Astrocyte (in vitro differentiated cells and primary cell): ENCODE measurements at regions not wholly inside any gene's neighbourhood (a gene's known extent, or its start where the extent isn't known, plus 50 kb on each side); places are given as distances from the start of the nearest gene placed in this dataset.

Source experiments
- DNase-seq: peaks from one replicate; pipeline ENCODE4 v3.0.0-alpha.2; 2010; ENCODE audit warnings: low read depth
- FAIRE-seq: peaks from 2 replicates; lab custom pipeline; 2011; peaks lifted over from hg19 to GRCh38; lab: Jason Lieb, UNC
- H2AFZ ChIP-seq: 2 replicates; pipeline ENCODE4 v1.6.0; 2012; ENCODE audit warnings: low read depth, low read length, inconsistent platforms
- H3K27ac ChIP-seq: 2 replicates; pipeline ENCODE4 v1.5.1; 2011; ENCODE audit warnings: low read depth, low read length, inconsistent platforms
- H3K27me3 ChIP-seq: 2 replicates; pipeline ENCODE4 v1.6.0; 2011; ENCODE audit warnings: low read length, inconsistent platforms; ENCODE audit not compliant: insufficient read depth
- H3K36me3 ChIP-seq: 2 replicates; pipeline ENCODE4 v1.5.1; 2011; ENCODE audit warnings: low read length, inconsistent platforms; ENCODE audit not compliant: insufficient read depth
- H3K4me1 ChIP-seq: 2 replicates; pipeline ENCODE4 v1.5.1; 2011; ENCODE audit warnings: low read length, inconsistent platforms; ENCODE audit not compliant: insufficient read depth
- H3K4me2 ChIP-seq: 2 replicates; pipeline ENCODE4 v1.6.0; 2012; ENCODE audit warnings: low read length, inconsistent platforms
- H3K4me3 ChIP-seq: 2 replicates; pipeline ENCODE4 v1.5.1; 2011; ENCODE audit warnings: low read depth, mild to moderate bottlenecking, low read length, inconsistent platforms; ENCODE audit not compliant: insufficient read depth
- H3K79me2 ChIP-seq: 2 replicates; pipeline ENCODE4 v1.6.0; 2012; ENCODE audit warnings: mild to moderate bottlenecking, low read length, inconsistent platforms; ENCODE audit not compliant: insufficient read depth
- H3K9ac ChIP-seq: 2 replicates; pipeline ENCODE4 v1.6.0; 2012; ENCODE audit warnings: mild to moderate bottlenecking, low read length, inconsistent platforms
- H3K9me3 ChIP-seq: 2 replicates; pipeline ENCODE4 v1.5.1; 2012; ENCODE audit warnings: low read depth, mild to moderate bottlenecking, low read length, inconsistent platforms; ENCODE audit not compliant: insufficient read depth
- H4K20me1 ChIP-seq: 2 replicates; pipeline ENCODE4 v1.6.0; 2012; ENCODE audit warnings: low read length, inconsistent platforms; ENCODE audit not compliant: insufficient read depth
- H3K27ac Mint-ChIP-seq: one replicate; pipeline ENCODE4 v1.8.0; 2021; ENCODE audit warnings: mild to moderate bottlenecking, mixed read lengths; ENCODE audit not compliant: unreplicated experiment
- H3K27me3 Mint-ChIP-seq: one replicate; pipeline ENCODE4 v1.8.0; 2021; ENCODE audit warnings: low read depth, mixed read lengths; ENCODE audit not compliant: unreplicated experiment
- H3K36me3 Mint-ChIP-seq: one replicate; pipeline ENCODE4 v1.8.0; 2021; ENCODE audit warnings: low read depth, mixed read lengths; ENCODE audit not compliant: unreplicated experiment
- H3K4me1 Mint-ChIP-seq: one replicate; pipeline ENCODE4 v1.8.0; 2021; ENCODE audit warnings: low read depth, mixed read lengths; ENCODE audit not compliant: unreplicated experiment
- H3K4me3 Mint-ChIP-seq: one replicate; pipeline ENCODE4 v1.8.0; 2021; ENCODE audit warnings: mild to moderate bottlenecking, moderate library complexity, mixed read lengths; ENCODE audit not compliant: unreplicated experiment
- H3K9me3 Mint-ChIP-seq: one replicate; pipeline ENCODE4 v1.8.0; 2021; ENCODE audit warnings: mild to moderate bottlenecking, mixed read lengths; ENCODE audit not compliant: unreplicated experiment
- CTCF ChIP-seq: IDR thresholded peaks from 2 replicates; pipeline ENCODE4 v1.5.1; 2011; ENCODE audit warnings: low read depth, mild to moderate bottlenecking, inconsistent platforms, low read length, moderate library complexity; ENCODE audit not compliant: insufficient read depth
- EZH2 ChIP-seq: IDR thresholded peaks from 2 replicates; pipeline ENCODE4 v1.6.1; 2012; ENCODE audit warnings: mild to moderate bottlenecking, low read length, inconsistent platforms; ENCODE audit not compliant: insufficient read depth

- DNase-seq = peak; percentile 37
- no peaks in the 10 kb centered on the region for H3K79me2 ChIP-seq
- Mint-ChIP-seq H3K9me3 (peaks cover 10% of the 10 kb centered on the region), H3K27me3 (no peaks in the 10 kb centered on the region), H3K4me1 (no peaks in the 10 kb centered on the region), H3K36me3 (no peaks in the 10 kb centered on the region), H3K27ac (no peak overlapping the region), H3K4me3 (no peak overlapping the region)
- TF ChIP-seq CTCF (no peak), EZH2 (no peak)
- no peaks in the 10 kb centered on the region for H3K36me3 ChIP-seq
- no peak overlapping the region for H3K9ac ChIP-seq
- H3K27me3 ChIP-seq = no peaks in the 10 kb centered on the region
- no peak overlapping the region for H2AFZ ChIP-seq
- no peaks in the 10 kb centered on the region for H3K9me3 ChIP-seq
- H3K4me3 ChIP-seq = no peak overlapping the region
- H3K27ac ChIP-seq = no peak overlapping the region
- H3K4me1 ChIP-seq = no peaks in the 10 kb centered on the region
- no peak overlapping the region for H3K4me2 ChIP-seq
- FAIRE-seq = peak; percentile 79
- no peaks in the 10 kb centered on the region for H4K20me1 ChIP-seq
Observed at GRCh38 chrX:34866646-34867045, 76.0 kb upstream of the FAM47B start.

- H3K4me3 Mint-ChIP-seq = no peak overlapping the region
Observed at GRCh38 chrX:34868633-34869032, 74.0 kb upstream of the FAM47B start.

More at GRCh38 chrX:34868633-34869032, 74.0 kb upstream of the FAM47B start:
- no peaks in the 10 kb centered on the region for H3K27me3 Mint-ChIP-seq
- TF ChIP-seq CTCF (no peak), EZH2 (no peak)
- H3K27ac Mint-ChIP-seq = no peak overlapping the region
- no peak overlapping the region for H3K9ac ChIP-seq
- no peaks in the 10 kb centered on the region for H3K36me3 ChIP-seq
- H3K9me3 Mint-ChIP-seq = peaks cover 12% of the 10 kb centered on the region
- peaks cover 4% of the 10 kb centered on the region for H3K4me1 Mint-ChIP-seq
- H3K9me3 ChIP-seq = no peaks in the 10 kb centered on the region
- no peaks in the 10 kb centered on the region for H3K36me3 Mint-ChIP-seq
- no peak overlapping the region for H3K4me3 ChIP-seq
- no peak overlapping the region for H3K27ac ChIP-seq
- no peaks in the 10 kb centered on the region for H3K4me1 ChIP-seq
- H4K20me1 ChIP-seq = no peaks in the 10 kb centered on the region
- H3K27me3 ChIP-seq = no peaks in the 10 kb centered on the region
- FAIRE-seq = peak; percentile 5
- H3K79me2 ChIP-seq = no peaks in the 10 kb centered on the region
- no peak overlapping the region for H3K4me2 ChIP-seq
- H2AFZ ChIP-seq = no peak overlapping the region
- DNase-seq = no peak
